GM12878 (cell line): ENCODE measurements at regions not wholly inside any gene's neighbourhood (a gene's known extent, or its start where the extent isn't known, plus 50 kb on each side); places are given as distances from the start of the nearest gene placed in this dataset.

Experiments
- ATAC-seq: fragments of 200-7000 bp; cut with Tn5 transposase; 3 replicates; pipeline ENCODE4 v1.9.1; 2020; ENCODE audit warnings: mild to moderate bottlenecking, moderate library complexity
- BruUV-seq: library from RNA; stranded (reverse); fragments of 400-500 nt; replicated peaks from 2 replicates; lab custom pipeline; 2021; lab: Mats Ljungman, UMichigan
- CTCF ChIA-PET: fragments of 300-600 bp; sonication (Branson Sonifier 250); formaldehyde crosslinking; extraction: SDS; loops from one replicate; lab custom pipeline; 2021; ENCODE audit warnings: inconsistent platforms; lab: Yijun Ruan, JAX
- POLR2A ChIA-PET: fragments of 350-600 bp; formaldehyde crosslinking; extraction: SDS; loops from one replicate; lab custom pipeline; 2021; ENCODE audit warnings: inconsistent platforms; lab: Charles Lee
- RAD21 ChIA-PET: fragments of 300-600 bp; sonication (Branson Sonifier 250); formaldehyde crosslinking; loops from one replicate; lab custom pipeline; 2023; ENCODE audit warnings: antibody characterized with exemption; ENCODE audit not compliant: unreplicated experiment; lab: Charles Lee
- SMC1A ChIA-PET: fragments of 300-600 bp; sonication (Branson Sonifier 250); formaldehyde crosslinking; loops from one replicate; lab custom pipeline; 2023; ENCODE audit not compliant: unreplicated experiment, uncharacterized antibody; lab: Charles Lee
- DNase-seq: peaks from one replicate; pipeline ENCODE4 v3.0.0-alpha.2; 2011; ENCODE audit warnings: low read depth, low spot score
- FAIRE-seq: peaks from 3 replicates; lab custom pipeline; 2011; peaks lifted over from hg19 to GRCh38; lab: Jason Lieb, UNC
- H2AFZ ChIP-seq: 2 replicates; pipeline ENCODE4 v1.6.0; 2011; ENCODE audit warnings: low read depth, low read length, control low read depth; ENCODE audit not compliant: control insufficient read depth
- H3K27ac ChIP-seq: 2 replicates; pipeline ENCODE4 v1.5.1; 2011; ENCODE audit warnings: control low read depth; ENCODE audit not compliant: control insufficient read depth, insufficient read depth
- H3K27me3 ChIP-seq, 2 experiments: replicated peaks in 1 of 2; 2 replicates each; pipeline versions ENCODE4 v1.6.0 to v1.6.1; 2011; ENCODE audit warnings: low read length in 1 of 2; ENCODE audit not compliant: control insufficient read depth in 2 of 2, insufficient read depth in 2 of 2
- H3K36me3 ChIP-seq, 2 experiments: 2 replicates each; pipeline ENCODE4 v1.5.1; 2011; ENCODE audit warnings: low read length in 1 of 2; ENCODE audit not compliant: control insufficient read depth in 2 of 2, insufficient read depth in 2 of 2
- H3K4me1 ChIP-seq: 2 replicates; pipeline ENCODE4 v1.6.1; 2011; ENCODE audit warnings: mild to moderate bottlenecking, low read length, moderate library complexity, mixed read lengths; ENCODE audit not compliant: control insufficient read depth, insufficient read depth
- H3K4me2 ChIP-seq: 2 replicates; pipeline ENCODE4 v1.6.0; 2011; ENCODE audit warnings: control low read depth; ENCODE audit not compliant: control insufficient read depth, insufficient read depth
- H3K4me3 ChIP-seq: fragments of 200-600 bp; sonication (generic); 2 replicates; pipeline ENCODE4 v1.5.1; 2016
- H3K79me2 ChIP-seq: 2 replicates; pipeline ENCODE4 v1.6.0; 2011; ENCODE audit warnings: low read length; ENCODE audit not compliant: control insufficient read depth, insufficient read depth
- H3K9ac ChIP-seq: 2 replicates; pipeline ENCODE4 v1.8.0; 2011; ENCODE audit warnings: low read length, control low read depth, mixed read lengths; ENCODE audit not compliant: control insufficient read depth, insufficient read depth
- H3K9me3 ChIP-seq: replicated peaks from 3 replicates; pipeline ENCODE4 v1.5.1; 2011; ENCODE audit warnings: mild to moderate bottlenecking, low read length; ENCODE audit not compliant: control insufficient read depth, insufficient read depth
- H4K20me1 ChIP-seq: 2 replicates; pipeline ENCODE4 v1.6.0; 2011; ENCODE audit not compliant: control insufficient read depth, insufficient read depth
- BCL11A ChIP-seq: IDR thresholded peaks from 2 replicates; pipeline ENCODE4 v1.6.1; 2011; ENCODE audit warnings: low read depth, low read length
- CREB1 ChIP-seq: IDR thresholded peaks from 2 replicates; pipeline ENCODE4 v1.6.1; 2012; ENCODE audit warnings: low read depth, mild to moderate bottlenecking, inconsistent platforms
- FOXM1 ChIP-seq: IDR thresholded peaks from 2 replicates; pipeline ENCODE4 v1.6.1; 2012; ENCODE audit warnings: low read depth, mild to moderate bottlenecking, inconsistent platforms, low read length, moderate library complexity
- MAX ChIP-seq: IDR thresholded peaks from 2 replicates; pipeline ENCODE4 v1.6.1; 2012; ENCODE audit warnings: low read depth, low read length, improper control_type of control experiment
- MYC ChIP-seq: IDR thresholded peaks from 2 replicates; pipeline ENCODE4 v1.6.1; 2011; ENCODE audit warnings: mild to moderate bottlenecking, low read length, moderate library complexity, inconsistent platforms; ENCODE audit not compliant: insufficient read depth, insufficient replicate concordance, insufficient read length, severe bottlenecking
- NFYA ChIP-seq: IDR thresholded peaks from 2 replicates; pipeline ENCODE4 v1.6.1; 2011; ENCODE audit warnings: low read depth, mild to moderate bottlenecking, low read length, improper control_type of control experiment, borderline replicate concordance
- NR2C1 ChIP-seq: fragments of 450-650 bp; IDR thresholded peaks from 2 replicates; pipeline ENCODE4 v1.6.1; 2017; ENCODE audit warnings: antibody characterized with exemption, mild to moderate bottlenecking, moderate library complexity
- TCF3 ChIP-seq: IDR thresholded peaks from 2 replicates; pipeline ENCODE4 v1.6.1; 2012; ENCODE audit warnings: low read depth, mild to moderate bottlenecking, low read length, borderline replicate concordance; ENCODE audit not compliant: insufficient read depth
- whole genome bisulfite sequencing: methylation state at CpG from one replicate; pipeline ENCODE4 v1.1.6; 2016; ENCODE audit warnings: low lambda C conversion rate; ENCODE audit not compliant: insufficient replicate concordance, insufficient coverage; ENCODE audit errors: missing lambda C conversion rate; 5-methylcytosine and 5-hydroxymethylcytosine counted together
- in situ Hi-C: fragments of 300-500 bp; cut with MboI; formaldehyde crosslinking; loops from 9 replicates; pipeline ENCODE4 v1.14.3; 2018; ENCODE audit warnings: mixed read lengths
- intact Hi-C: fragments of 100-400 bp; cut with micrococcal nuclease; formaldehyde crosslinking; loops from one replicate; pipeline ENCODE4 v1.14.2; 2022; ENCODE audit not compliant: unreplicated experiment

GRCh38 chrX:148159796-148160195 lies 178.7 kb downstream of the FMR1NB start:
- H3K4me3 ChIP-seq, result no peak overlapping the region

GRCh38 chrX:148161701-148162100 lies 180.6 kb downstream of the FMR1NB start:
- no peak overlapping the region for H3K27ac ChIP-seq
- no peaks in the 10 kb centered on the region for H3K27me3 ChIP-seq
- intact Hi-C loops, result no loop called here
- ChIA-PET SMC1A (interaction anchor here (0.6 kb wide), 1 partner anchor 83 kb away, joined by 3 read pairs; no protein-coding TSS in a partner anchor), POLR2A (no interaction called here), CTCF (no interaction called here), RAD21 (no interaction called here)
- no TSS peak for BruUV-seq
- H3K9me3 ChIP-seq, result no peaks in the 10 kb centered on the region
- no peak for TF ChIP-seq CREB1
- TF ChIP-seq MYC, result no peak
- TF ChIP-seq BCL11A, result no peak
- TF ChIP-seq MAX, result no peak
- TF ChIP-seq FOXM1, result no peak
- DNase-seq (no peak), FAIRE-seq (no peak), ATAC-seq (no peak)
- no peak overlapping the region for H2AFZ ChIP-seq
- no peaks in the 10 kb centered on the region for H3K36me3 ChIP-seq
- H3K79me2 ChIP-seq, result no peaks in the 10 kb centered on the region
- H3K4me2 ChIP-seq, result no peak overlapping the region
- H4K20me1 ChIP-seq, result no peaks in the 10 kb centered on the region
- H3K9ac ChIP-seq, result no peak overlapping the region
- 5% methylated on average over 6 of the region's 6 CpGs for WGBS
- in situ Hi-C loops, result no loop called here
- H3K4me3 ChIP-seq, result no peak overlapping the region
- H3K4me1 ChIP-seq, result no peaks in the 10 kb centered on the region

More at GRCh38 chrX:148159796-148160195, 178.7 kb downstream of the FMR1NB start:
- CTCF ChIA-PET, result no interaction called here
- ATAC-seq, result no peak
- Histone ChIP-seq H3K36me3 (no peaks in the 10 kb centered on the region), H3K9me3 (no peaks in the 10 kb centered on the region), H3K27ac (no peak overlapping the region), H4K20me1 (no peaks in the 10 kb centered on the region), H3K79me2 (no peaks in the 10 kb centered on the region), H3K9ac (no peak overlapping the region), H2AFZ (no peak overlapping the region), H3K27me3 (no peaks in the 10 kb centered on the region), H3K4me1 (no peaks in the 10 kb centered on the region), H3K4me2 (no peak overlapping the region)
- TF ChIP-seq TCF3 (no peak), NFYA (no peak), NR2C1 (no peak)
- intact Hi-C loops (no loop called here), in situ Hi-C loops (no loop called here)
- SMC1A ChIA-PET, result interaction anchor here (2.5 kb wide), 1 partner anchor 9 kb away, joined by 8 read pairs; no protein-coding TSS in a partner anchor
- BruUV-seq, result no TSS peak
- no peak for FAIRE-seq
- no peak for DNase-seq
- RAD21 ChIA-PET, result no interaction called here
- POLR2A ChIA-PET, result no interaction called here
